Medulla oblongata (tissue), 1 donor: ENCODE measurements at regions not wholly inside any gene's neighbourhood (a gene's known extent, or its start where the extent isn't known, plus 50 kb on each side); places are given as distances from the start of the nearest gene placed in this dataset.

Experiments
- DNase-seq: peaks from one replicate; pipeline ENCODE4 v3.0.0-alpha.2; 2015; ENCODE audit errors: extremely low spot score

DNA sequence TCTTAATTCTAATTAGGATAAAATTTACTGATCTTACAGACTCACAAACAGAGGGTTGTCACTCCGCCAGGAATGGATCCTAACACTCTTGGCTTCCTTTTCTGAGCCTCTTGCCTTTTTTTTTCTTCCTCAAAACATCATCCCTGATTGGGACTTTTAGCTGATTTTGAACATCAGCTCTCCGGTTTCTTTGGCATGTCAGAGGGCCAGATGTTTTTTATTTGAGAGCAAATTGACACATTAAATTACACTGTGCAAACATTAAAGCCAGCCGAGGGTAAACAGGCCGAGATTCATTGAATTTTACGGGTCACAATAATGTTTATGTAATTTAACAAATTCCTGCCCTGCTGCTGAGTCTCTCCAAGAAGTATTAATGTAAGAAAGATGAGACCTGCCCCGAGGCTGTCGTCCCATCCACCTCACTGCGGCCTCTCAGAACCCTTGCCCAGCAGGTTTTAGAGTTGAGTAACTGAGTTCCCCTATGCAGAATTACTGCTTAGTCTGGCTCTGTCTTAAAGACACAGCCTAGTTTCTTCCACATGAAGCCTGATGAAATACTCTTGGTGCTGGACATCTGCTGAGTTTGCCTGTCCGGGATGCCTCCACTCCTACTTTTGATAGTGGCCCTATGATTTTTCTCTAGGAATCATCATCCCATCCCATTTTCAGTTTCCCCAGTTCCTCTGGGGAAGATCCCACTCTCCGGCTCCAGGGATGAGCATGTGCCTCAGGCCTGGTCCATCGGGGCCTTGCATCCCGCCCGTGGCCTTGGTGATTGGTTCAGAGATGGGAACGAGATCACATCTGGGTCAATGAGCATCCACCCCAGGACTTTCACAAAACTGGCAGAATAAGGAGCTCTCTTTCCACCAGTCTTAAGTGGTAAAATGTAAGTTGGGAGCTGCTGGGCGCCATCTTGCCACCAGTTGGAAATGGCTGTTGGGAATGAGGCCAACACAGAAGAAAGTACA lies 226.6 kb upstream of the TLE3 start:
- DNase-seq: no peak

DNA sequence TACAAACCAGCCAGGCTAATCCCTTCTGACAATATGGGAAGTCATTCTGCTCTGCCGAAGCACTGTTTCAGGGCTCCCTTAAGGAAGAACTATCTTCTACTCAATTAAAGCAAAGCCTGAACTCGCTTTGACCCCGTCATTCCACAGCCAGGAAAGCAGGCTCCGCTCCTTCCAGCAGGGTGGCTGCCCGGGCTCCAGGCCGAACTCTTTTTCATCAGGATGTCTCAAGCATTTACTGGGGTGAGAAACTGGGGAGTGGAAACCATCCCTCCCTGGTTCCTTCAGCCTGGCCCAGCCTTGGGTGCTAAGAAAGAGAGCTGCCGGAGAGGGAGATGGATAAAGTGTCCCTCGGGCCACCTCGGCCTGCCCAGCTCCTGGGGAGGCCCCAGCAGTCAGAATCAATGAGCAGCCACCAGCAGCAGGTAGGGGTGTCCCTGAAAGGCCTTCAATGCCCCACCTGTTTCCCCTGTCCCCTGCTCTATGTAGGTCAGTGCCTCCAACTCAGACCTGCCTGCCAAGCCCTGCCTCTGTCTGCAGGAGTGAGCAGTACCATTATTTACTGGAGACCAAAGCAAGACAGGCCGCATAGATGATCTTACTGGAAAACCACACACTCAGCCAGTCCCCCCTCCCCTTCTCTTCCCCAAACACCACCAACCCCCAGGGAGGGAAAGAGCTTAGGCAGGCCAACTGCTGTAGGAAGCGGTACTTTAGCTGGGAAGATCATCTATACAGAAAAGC lies 225.6 kb upstream of the TLE3 start:
- DNase-seq: peak; percentile 51

DNA sequence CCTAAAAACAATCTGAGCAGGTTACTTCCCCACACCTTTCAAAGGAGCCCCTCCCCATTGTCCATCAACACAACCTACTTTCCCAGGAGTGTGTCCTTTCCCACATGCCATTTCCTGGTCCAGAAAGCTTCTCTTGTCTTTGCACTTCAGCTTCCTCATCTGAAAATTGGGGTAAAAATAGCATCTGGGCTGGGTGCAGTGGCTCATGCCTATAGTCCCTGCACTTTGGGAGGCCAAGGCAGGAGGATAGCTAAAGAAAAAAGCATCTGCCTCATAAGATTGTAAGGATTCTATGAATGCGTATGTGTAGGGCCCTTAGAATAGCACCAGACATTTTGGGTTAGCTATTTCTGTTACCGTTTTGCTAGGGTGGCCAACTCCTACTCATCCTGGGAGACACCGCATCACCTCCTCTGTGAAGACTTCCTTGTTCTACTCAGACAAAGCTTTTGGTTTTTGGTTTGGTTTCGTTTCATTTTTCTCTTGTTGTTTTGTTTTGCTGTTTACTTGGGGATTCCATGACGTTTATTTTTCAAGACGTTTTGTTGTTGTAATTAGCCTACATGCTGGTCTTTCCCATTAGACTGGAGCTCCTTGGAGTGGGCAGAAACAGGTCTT lies 224.4 kb upstream of the TLE3 start:
- DNase-seq: peak; percentile 18

GRCh38 chr15:70321172-70321819 lies 223.6 kb upstream of the TLE3 start:
- DNase-seq: no peak

DNA sequence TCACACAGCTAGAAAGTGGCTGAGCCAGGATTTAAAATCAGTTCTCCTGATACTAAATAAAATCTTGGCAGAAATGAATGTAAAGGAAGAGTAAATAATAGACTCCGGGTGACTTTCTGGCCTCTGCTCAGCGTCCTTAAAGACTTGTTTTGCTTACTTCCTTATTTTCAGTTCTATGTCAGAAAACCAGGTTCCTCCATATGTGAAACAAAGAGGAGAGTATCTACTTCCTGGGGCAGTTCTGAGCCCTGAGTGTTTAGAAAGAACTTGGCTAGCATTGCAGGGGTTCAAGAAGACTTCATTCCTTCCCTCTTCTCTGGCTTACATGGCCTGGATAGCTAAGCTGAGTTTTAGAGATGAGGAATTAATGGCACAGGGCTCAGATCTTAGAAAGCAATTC lies 222.8 kb upstream of the TLE3 start:
- DNase-seq: peak; percentile 63

DNA sequence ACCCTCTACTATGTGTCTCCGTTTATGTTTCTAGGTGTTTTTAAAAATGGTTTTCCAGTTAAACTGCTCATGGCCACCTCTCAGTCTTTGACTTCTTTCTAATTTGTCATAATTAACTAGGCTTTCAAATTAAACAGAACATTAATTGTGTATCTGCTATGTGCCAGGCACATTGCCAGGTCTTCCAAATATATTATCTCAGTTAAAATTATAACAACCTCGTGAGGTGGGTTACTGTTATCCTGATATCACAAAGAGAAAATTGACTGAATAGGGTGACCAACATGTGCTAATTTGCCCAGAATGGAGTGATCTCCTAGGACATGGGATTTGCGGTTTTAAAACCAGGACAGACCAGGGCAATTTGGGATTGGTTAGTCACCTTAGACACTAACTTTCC lies 222.4 kb upstream of the TLE3 start:
- DNase-seq: no peak

- peak; percentile 71 for DNase-seq
These were observed 221.7 kb upstream of the TLE3 start for GRCh38 chr15:70319466-70319865.

GRCh38 chr15:70318594-70319465 lies 221.1 kb upstream of the TLE3 start:
- DNase-seq: peak; percentile 2

- DNase-seq: no peak
These were observed 218.4 kb upstream of the TLE3 start for GRCh38 chr15:70316059-70316600.

DNA sequence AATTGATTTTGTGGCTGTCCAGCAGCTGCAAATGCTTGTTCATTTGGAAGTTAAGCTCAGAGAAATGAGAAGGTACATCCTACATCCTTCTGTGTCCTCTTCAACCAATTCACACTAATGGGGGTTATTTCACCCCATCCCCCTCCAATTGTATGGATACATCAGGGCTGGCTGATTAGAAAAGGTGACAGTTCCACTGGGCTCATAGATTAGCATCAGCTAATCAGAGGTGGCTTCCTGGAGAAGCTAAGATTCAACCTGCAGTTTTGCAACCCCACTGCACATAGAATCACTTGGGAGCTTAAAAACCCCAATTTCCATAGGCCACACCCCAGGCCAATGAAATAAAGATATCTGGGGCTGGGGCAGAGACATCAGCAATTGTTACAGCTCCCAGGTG lies 217.7 kb upstream of the TLE3 start:
- no peak for DNase-seq

DNA sequence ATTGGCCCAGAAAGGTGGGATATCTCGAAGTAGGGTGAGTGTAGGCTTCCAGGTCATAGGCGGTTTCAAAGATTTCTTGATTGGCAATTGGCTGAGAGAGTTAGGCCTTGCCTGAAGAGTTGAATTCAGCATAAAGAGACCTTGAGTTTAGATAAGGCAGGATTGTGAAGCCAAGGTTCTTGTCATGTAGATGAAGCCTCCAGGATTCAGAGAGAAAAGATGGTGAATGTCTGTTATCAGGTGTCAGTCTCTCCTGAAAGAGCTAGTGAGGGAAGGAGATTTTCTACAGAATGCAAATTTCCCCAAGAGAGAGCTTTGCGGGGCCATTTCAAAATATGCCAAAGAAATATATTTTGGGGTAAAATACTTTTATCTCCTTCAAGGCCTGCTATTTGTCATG lies 217.0 kb upstream of the TLE3 start:
- DNase-seq: no peak

- no peak for DNase-seq
These were observed 216.3 kb upstream of the TLE3 start for GRCh38 chr15:70314018-70314354.

DNA sequence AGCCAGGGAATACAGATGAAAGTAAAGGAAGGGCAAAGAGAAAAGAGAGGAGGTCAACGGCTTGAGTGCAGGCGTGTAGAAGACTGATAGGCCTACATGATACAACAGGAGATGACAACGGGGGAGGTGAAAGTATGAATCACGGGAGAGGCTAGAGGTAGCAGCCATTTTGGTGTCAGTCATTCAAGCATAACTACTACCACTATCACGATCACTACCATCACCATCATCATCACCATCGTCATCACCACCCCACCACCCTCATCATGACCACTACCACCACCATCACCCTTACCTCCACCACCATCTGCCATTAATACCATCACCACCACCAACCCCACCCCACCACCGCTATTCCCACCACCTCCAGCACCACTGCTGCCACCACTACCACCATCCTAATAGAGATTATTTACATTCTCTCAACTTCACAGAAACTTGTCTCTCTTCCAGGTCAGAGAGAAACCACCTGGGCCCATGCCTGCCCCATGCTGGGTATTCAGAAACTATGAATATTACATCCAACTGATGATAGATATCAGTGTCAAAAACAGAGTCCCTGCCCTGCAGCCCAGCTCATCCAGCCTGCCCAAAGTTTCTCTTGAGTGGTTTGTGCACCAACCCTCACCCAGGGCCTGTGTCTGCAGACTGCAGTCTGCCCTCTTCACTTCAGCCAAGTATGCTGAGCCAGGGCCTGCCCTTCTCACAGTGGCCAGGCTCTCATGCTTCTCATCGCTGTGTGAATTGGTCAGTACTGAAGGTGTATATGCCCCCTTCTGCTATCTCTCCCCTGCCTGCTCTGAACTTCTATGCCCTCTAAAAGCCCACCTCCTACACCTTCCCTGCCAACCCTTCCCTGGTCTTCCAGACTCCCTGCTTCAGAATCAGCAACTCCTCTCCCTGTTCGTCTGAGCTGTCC lies 215.6 kb upstream of the TLE3 start:
- no peak for DNase-seq

DNA sequence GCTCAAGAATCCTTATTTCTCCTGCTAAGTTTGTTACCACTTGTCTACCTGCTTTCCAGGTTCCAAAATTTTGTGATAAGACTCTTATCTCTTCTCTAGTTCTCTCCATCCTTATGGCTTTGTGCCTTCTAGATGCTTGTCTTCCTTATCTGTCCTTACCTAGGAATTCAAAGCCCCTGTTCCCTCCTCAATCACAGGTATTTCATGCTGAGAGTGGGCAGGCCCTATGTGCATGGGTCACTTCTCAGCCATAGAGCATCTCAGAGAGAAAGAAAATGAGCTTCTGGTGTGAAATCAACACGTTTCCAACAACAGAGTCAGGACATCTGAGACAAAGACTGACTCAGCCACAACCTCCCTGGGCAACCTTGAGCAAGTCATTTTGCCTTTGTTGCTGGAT lies 214.1 kb upstream of the TLE3 start:
- DNase-seq: no peak

- no peak for DNase-seq
These were observed 212.0 kb upstream of the TLE3 start for GRCh38 chr15:70309716-70310115.

DNA sequence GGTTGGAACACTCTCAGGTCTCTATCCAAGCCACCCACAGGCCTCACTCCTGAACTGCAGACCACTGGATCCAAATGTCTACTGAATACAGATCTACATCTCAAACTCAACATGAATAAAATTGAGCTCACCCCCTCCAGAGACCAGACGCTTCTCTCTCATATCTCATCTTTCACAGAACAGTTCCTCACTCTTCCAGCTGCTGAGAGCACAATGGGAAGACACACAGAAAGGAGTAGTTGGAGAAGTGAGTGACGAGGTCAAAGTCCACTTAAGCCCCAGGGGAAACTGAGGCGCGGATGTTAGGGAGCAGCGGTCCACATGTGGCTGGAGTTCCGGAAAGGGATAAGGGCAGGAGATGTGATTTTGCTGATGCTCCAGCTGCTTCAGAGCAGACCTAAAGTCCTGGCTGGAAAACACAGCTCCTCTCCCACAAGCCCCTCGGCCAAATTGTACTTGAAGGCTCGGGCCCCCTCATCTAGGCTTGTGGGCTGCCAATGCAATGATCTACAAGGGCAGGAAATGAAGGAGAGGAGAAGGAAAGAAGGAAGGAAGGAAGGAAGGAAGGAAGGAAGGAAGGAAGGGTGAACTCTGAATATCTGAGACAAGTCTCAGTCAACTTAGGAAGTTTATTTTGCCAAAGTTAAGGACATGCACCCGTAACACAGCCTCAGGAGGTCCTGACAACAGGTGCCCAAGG lies 211.2 kb upstream of the TLE3 start:
- no peak for DNase-seq

GRCh38 chr15:70308011-70308734 lies 210.5 kb upstream of the TLE3 start:
- DNase-seq: peak; percentile 35

GRCh38 chr15:70306582-70306981 lies 208.9 kb upstream of the TLE3 start:
- DNase-seq: no peak
